IPS-NIHi7 (cell line): ENCODE measurements at regions not wholly inside any gene's neighbourhood (a gene's known extent, or its start where the extent isn't known, plus 50 kb on each side); places are given as distances from the start of the nearest gene placed in this dataset.
"Not testable (repeated sequence)": the region's sequence is repeated elsewhere in the genome, so short reads cannot be mapped to it uniquely, and the experiment has no call there.

ENCODE experiments used
- DNase-seq: peaks from one replicate; pipeline ENCODE4 v3.0.0; 2012; ENCODE audit warnings: mixed read lengths; ENCODE audit errors: extremely low spot score

GRCh38 chr6:15956205-15957106, 172.4 kb upstream of the MYLIP start:
- no peak for DNase-seq

- DNase-seq, result no peak
Measured at GRCh38 chr6:15955484-15955883, 173.4 kb upstream of the MYLIP start.

GRCh38 chr6:15953152-15953880, 175.6 kb upstream of the MYLIP start:
- no peak for DNase-seq

DNA sequence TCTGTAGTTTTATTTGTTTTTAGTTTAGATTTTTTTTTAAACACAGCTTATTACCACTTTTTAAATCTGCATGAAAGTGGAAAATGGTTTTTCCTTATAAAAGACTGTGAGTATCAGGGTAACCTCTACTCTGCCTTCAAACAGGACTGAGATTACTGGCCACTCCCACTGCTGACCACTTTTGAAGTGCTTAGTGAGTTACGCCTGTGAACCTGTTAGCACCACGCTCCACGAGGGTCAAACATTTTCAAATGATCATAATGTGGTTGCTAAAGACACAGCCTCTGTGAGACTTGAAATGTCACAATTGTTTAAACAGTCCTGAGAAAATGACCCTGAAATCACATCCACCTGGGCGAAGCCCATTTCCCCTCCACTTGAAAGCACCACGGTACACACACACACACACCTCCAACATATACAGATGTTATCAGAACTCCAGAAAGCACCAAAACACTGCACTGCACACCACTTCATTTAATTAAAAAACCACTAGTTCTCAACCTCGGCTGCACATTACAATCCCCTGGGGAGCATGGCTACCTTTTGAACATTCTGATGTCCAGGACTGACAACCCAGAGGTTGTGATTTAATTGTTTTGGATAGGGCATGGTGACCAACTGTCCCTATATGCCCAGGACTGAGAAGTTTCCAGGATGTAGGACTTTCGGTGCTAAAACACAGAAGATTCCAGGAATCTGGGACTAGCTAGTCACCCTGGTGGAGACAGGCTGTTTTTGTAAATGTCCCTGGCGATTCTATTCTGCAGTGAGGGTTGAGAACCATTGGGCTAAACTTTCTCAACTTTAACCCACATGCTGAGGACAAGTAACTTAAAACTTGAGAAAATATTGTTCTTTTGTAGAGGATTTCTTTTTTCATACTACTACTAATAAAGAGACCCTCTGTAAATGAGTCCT, 176.4 kb upstream of the MYLIP start:
- DNase-seq, result no peak

GRCh38 chr6:15950962-15951569, 177.8 kb upstream of the MYLIP start:
- no peak for DNase-seq

- DNase-seq, result no peak
Measured at GRCh38 chr6:15949982-15950381, 178.9 kb upstream of the MYLIP start.

DNA sequence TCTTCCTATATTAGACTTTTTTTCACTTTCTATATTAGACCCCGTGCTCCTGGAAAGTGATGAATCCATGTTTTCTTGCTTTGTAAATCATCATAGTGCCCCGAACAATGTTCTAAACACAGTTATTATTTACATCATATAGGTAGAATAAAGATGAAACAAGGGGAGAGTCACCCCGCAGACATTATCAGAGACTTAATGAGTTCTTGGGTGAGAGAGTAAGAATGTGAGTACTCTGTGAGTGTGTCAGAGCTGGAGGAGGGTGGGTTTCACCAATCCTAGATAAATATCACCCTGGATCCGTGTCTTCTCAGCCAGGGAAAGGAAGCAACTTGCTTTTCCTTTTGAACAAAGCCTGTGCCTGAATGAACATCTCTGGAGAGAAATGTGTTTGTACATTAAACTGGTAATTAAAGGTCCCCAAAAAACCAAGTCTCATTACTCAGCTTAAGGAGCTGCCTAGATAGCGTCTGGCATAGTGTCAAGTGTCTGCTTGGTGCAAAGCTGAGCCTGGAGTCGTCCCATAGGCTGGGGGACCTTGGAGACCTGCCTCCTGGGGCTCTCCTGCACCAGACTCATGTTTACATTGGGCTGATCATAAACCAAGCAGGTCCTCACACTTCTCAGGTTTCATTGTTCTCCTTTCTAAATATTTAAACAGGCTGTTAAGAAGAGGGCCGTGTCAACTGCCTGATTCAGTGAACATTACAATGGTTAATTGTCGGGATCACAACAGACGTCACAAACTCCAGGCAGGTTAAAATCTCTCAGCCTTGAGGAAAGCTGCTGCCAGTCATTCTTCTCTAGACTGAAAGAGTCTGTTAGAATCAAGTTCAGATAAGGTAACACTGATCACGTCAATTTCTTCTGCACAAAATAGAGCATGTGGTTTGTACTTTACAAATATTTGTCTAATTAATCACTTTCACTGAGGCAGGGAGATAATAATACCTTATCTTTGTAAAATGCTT, 179.7 kb upstream of the MYLIP start:
- peak; percentile 68 for DNase-seq

- DNase-seq, result no peak
Measured at GRCh38 chr6:15947923-15948322, 181.0 kb upstream of the MYLIP start.

DNA sequence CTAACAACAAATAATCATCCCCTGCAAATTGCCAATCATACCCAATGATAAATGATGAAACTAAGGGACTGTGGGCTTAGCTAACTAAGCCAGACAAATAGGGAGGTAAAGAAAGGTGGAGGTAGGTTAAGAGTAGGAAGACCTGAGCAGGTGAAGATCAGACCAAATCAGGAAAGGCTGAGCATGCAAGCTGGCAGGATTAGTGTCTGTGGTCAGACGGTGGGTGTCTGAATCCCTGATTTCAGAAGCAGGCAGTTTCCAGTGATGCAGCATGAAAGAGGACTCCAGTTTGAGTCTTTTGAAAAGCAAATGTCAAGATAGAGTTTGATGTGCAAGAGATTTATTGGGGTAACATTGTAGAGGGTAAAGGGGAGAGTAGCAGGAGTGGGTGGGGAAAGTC, 181.4 kb upstream of the MYLIP start:
- no peak for DNase-seq

DNA sequence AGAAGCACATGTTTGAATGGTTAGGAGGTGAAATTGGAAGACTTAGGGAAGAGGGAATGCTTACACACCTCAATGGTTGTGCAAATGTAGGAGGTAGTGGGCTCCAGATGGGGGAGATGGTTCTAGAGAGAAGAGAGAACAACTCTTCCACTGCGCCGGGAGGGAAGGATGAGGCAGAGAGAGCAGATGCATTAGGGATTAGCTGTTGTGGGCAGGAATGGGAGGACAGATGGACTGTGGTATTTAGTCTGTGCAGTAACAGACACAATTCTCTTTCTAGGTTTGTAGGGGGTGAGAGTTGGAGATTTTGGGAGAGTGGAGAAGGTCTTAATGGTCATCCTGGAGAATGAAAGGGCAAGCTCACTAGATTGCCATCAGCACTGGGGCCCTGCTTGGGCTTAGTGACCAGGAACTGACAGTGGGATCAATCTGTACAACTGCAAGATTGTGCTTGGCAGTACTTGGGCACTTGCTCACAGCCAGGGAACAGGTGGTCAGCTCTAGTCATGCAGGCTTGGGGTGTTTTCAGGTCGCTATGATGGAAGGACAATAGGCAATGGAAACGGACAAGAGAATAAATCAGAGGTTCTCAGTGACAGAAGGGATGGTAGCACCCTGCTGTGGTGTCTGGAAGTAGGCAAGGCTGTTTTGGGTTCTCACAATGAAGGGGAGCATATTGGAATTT, 182.0 kb upstream of the MYLIP start:
- DNase-seq, result no peak

- no peak for DNase-seq
Measured at GRCh38 chr6:15945593-15946159, 183.2 kb upstream of the MYLIP start.

DNA sequence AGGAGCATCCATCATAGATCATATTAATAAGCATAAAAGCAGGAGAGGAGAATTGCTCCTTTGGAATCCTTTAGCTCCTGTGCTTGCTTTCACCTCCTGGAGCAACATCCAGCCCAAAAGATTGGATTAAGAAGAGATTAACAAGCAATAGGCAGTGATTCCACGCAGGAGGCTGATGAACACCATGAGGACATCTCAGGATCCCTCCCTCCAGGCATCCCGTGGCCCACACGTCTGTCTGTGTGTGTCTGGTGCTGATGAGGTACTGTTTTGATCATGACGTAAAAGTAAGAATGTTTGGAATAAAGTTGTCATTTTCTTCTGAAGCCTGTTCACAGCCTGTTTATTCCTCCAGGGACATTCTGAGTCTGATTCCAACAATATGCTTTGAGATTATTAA, 185.5 kb upstream of the MYLIP start:
- DNase-seq, result no peak

- no peak for DNase-seq
Measured at GRCh38 chr6:15941168-15941567, 187.7 kb upstream of the MYLIP start.

- DNase-seq, result no peak
Measured at GRCh38 chr6:15938107-15938506, 190.8 kb upstream of the MYLIP start.

DNA sequence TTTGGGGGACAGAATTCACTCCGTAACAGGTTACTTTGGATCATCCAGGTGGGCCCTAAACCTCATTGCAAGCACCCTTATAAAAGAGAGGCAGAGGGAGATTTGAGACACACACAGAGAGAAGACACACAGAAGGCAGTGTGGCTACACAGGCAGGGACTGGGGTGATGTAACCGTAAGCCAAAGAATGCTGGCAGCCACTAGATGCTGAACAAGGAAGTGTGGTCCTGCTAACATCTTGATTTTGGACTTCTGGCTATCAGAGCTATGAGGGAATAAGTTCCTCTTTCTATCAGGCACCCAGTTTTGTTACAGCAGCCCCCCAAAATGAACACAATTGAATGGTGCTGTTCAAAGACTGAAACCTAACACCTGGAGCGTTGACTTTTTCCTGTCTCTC, 191.3 kb upstream of the MYLIP start:
- no peak for DNase-seq

- no peak for DNase-seq
Measured at GRCh38 chr6:15936503-15936902, 192.4 kb upstream of the MYLIP start.

- no peak for DNase-seq
Measured at GRCh38 chr6:15935661-15936060, 193.2 kb upstream of the MYLIP start.

DNA sequence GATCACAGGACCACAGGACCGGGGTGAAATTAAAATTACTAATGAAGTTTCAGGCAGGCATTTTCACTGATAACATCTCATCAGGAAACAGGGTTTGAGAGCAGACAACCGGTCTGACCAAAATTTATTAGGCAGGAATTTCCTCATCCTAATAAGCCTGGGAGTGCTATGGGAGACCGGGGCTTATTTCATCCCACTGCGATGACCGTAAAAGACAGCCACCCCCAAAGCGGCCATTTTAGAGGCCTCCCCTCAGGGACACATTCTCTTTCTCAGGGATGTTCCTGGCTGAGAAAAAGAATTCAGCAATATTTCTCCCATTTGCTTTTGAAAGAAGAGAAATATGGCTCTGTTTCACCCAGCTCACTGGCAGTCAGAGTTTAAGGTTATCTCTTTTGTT, 197.2 kb upstream of the MYLIP start:
- DNase-seq, result not testable (repeated sequence)

DNA sequence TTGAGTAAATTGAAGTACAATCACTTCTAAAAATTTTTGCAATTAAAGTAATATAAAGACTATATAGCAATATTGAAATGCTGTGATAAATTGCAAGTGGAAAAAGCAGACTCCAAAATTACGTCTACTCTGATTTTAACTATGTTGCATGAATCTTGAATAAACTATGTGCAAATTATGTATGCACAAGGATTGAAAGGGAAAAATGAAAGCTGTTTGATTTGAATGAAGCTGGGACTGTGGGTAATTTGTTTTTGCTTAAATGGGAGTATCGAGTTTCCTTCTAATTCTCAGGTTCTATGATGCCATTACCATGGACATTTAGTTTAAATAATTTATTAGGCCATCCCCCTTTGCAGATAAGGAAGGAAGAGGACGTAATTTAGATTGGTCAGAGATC, 198.7 kb upstream of the MYLIP start:
- no peak for DNase-seq
